ENCODE measurements at regions not wholly inside any gene's neighbourhood (a gene's known extent, or its start where the extent isn't known, plus 50 kb on each side); places are given as distances from the start of the nearest gene placed in this dataset.
"Not testable (repeated sequence)": the region's sequence is repeated elsewhere in the genome, so short reads cannot be mapped to it uniquely, and the experiment has no call there.

DNA sequence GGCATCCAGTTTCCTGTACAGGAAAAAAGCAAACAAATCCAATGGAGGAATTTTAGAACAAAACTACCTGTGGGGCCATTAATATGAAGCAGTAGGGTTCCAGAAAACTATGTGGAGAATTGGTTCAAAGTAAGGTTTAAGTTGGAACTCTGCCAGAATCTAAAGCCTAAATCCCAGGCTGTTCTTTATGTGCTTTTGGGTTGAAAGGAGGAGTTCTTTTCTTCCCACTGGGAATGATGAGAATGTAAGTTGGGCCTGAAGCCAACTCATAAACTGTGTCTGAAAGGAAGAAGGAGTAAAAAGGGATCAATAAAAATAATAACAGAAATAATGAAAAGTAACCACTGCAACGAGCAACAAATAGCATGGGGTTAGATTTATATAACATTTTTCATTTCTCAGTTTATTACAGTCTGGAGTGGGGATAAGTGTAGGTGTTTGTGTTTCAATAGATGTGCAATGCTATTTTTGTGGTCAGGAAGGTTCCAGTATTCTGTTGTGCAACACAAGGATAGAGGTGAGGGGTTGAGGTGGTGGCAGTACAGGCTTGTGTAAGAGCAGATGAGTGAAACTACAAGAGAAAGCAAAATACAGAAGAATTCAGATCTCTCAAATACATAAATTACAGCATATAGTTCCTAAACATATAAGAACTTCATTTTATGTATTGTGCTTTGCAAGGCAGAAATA lies 373.6 kb downstream of the EMP1 start:
- no peak for DNase-seq (ENCODE audit: extremely low read depth, low read depth)

- no peak for DNase-seq (ENCODE audit: extremely low read depth, low read depth)
Observed at GRCh38 chr12:13566292-13566691, 369.8 kb downstream of the EMP1 start.

DNA sequence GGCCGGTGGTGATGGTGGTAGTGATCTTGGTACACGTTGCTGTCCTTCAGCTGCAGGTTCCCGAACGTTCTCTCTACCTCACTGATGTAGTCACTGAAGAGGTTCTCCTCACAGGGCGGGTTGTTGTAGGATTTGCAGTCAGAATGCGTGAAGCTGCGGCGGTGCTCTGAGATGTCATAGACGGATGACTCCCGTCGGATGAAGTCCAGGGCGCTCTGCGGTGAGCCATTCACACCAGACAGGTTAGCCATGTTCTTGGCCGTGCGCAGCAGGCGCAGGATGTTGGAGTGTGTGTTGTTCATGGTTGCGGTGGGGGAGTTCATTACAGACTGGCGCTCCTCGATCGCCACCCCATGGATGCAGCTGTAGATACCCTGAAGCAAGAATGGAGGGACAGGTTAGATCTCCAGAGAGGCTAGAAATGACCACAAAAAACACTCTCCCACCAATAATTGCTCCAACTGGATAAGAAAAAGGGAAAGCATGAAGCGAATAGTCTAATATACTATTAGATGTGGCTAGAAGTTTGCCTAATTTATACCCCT lies 367.8 kb downstream of the EMP1 start:
- DNase-seq (ENCODE audit: extremely low read depth, low read depth) = no peak

DNA sequence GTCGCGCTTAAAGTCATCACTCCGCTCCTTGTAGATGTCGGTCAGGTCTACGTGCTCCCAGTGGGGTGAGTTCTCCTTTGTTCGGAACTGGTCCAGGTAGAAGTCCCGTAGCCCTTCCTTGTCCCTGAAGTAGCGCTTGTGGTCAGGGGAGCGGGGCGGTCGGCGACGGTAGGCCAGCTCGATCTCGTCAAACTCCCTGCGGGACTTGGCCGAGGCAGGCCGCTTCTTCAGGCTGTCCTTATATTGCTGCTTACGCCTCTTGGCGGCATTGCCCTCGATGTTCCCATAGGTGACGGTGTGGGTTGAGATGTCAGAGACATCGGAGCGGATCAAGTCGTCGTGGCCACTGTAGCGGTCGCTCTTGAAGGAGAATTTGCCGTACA lies 367.2 kb downstream of the EMP1 start:
- DNase-seq (ENCODE audit: extremely low read depth, low read depth) = no peak

- no peak for DNase-seq (ENCODE audit: extremely low read depth, low read depth)
Observed at GRCh38 chr12:13562915-13563742, 366.6 kb downstream of the EMP1 start.

DNA sequence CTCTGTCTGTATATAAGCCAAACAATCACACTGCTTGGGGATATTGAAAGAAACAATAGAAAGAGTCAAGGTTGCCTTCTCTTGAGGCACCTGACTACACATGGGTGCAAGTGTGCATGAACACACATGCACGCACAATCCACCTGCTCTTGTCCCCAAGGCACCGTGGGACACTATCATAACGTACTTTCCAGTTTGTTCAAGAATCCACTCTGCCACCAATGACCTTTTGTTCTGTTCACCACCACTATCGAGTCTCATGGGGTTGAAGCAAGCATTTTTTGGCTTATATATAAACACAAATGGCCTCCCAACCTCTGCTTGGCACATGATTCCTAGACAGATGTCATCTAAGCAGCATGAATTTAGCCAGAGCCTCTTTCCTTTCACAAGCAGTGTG lies 365.4 kb downstream of the EMP1 start:
- DNase-seq (ENCODE audit: extremely low read depth, low read depth) = no peak

GRCh38 chr12:13559318-13559978 lies 362.9 kb downstream of the EMP1 start:
- no peak for DNase-seq (ENCODE audit: extremely low read depth, low read depth)

DNA sequence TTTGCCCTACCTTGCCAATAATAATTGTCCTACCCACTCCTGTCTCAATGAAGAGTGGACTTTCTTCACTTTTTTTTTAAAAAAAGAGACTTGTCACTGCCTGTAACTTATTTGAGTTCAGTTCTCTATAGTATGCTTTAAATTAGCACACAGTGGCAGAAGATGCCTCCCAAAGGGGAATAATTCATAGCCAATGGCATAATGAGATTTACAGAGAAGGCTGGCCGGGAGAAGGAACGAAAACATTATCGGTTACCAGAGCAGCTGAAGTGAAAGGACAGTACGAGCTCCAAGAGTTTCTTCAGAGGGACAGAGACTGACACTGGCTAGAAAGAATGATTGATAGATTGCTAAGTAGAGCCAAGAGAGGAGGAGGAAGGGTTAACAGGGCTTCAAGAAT lies 356.3 kb downstream of the EMP1 start:
- no peak for DNase-seq (ENCODE audit: extremely low read depth, low read depth)

DNA sequence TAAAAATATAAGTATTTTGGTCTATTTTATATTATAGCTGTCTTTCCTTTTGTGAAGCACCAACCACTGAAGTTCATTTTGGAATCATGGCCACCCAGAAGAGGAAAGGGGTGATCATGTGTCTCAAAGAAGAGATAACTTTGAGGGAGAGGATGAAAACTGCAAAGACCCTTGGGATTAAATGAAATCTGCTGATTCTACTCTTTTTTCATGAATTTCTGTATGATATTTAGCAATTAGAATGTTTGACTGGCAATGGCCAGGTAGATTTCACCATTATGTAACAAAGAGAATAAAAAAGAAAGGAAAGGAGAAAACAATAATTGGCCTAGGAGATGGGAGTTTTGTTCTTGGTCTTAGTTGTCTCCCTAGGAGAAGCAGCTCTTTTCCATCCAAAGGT lies 350.8 kb downstream of the EMP1 start:
- DNase-seq (ENCODE audit: extremely low read depth, low read depth) = no peak

DNA sequence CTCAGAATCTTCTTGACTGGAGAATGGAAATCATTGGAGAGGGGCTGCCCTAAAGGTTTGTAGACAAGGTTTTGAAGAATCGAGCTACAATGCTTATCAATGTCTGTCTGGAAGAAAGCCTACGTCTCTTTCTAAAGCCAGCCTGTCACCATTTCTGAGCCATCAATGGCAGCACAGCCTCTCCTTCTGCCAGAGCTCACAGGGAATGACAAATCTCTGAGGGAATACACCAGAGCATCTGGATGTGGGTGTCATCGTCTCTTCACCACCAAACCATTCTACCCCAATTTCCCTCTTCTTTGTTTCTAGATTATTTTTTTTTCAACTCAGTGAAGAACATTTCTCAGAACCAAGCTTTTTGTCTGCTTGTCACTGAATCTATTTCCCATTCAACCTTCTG lies 349.7 kb downstream of the EMP1 start:
- DNase-seq (ENCODE audit: extremely low read depth, low read depth) = no peak

- no peak for DNase-seq (ENCODE audit: extremely low read depth, low read depth)
Observed at GRCh38 chr12:13539051-13539450, 342.5 kb downstream of the EMP1 start.

- DNase-seq (ENCODE audit: extremely low read depth, low read depth) = no peak
Observed at GRCh38 chr12:13538136-13538535, 341.6 kb downstream of the EMP1 start.

DNA sequence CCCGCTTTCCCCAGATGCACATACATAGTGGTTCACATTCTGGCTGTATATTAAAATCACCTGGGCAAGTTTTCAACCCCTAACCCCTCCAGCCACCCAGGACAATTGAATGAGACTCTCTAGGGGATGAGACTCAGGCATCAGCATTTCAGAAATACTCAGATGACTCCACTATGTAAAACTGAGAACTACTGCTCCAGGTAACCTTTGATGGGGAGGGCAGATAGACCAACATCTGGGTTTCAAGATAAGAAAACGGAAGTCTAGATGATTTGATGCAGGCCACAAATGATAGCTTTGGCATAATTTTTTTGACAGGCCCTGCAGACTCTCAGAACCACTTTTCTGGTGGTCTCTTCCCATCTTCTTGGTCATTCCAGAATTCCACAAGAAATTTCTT lies 341.1 kb downstream of the EMP1 start:
- DNase-seq (ENCODE audit: extremely low read depth, low read depth) = no peak

DNA sequence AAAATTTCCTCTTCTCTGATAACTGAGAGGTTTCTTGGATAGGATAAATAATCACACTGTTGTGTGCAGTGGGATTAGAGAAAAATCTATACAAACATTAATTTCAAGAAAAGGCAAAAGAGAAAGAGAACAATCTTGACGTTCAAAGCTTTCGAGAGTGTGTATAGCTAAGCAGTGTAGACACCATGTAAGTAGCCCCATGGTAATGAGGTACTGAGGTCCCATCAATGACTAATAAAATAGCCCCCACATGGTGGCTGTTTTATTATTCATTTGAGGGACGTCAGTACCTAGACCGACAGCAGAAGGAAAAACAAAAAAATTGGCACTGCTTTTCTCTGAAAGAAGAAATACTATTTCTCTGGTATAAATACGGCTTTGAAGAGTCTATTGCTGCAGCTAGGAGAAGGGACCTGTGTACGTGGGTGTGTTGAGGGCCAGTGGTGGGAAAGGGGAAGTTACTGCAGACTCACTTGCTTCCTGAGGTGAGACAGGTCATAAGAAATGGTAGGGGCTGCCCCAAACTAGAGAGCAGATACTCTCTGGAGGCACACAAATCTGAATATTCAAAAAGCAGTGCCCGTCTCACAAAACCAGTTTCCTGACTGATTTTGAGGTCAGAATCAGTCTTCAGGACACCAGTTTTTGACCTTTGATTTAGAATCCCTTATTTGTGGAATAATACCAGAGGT lies 339.8 kb downstream of the EMP1 start:
- DNase-seq (ENCODE audit: extremely low read depth, low read depth) = no peak

DNA sequence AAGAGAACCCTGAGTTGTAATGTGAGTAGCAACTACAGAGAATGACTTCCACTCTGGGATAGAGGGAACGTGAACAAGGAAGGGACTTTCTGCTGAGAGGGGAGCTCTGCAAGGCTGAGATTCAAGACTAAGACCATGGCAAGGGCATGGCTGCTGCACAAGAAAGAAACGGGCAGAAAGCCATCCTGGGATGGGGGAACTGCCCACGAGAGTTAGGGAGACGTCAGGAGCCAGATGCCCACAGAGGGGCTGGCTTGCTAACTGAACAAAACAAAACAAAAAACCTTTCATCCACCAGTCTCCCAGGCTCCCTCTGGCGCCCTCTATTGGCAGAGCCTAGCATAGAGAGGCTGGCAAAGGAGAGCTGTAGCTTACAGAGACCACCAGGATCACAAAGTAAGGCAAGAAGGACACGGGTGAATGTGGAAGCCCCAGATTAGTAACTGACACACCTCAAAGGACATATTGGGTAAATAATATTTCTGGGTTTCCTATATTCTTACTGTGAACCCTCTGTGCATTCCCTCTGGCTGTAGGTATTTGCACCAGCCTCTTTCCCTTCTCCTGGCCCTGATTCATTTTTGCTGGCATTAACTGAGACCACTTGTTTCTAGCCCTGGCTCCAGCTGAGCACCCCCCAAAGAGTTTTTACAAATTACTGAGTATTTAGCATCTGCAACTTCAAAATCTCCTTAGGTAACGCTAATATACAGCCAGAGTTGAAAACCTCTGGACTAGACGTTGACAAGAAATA lies 338.3 kb downstream of the EMP1 start:
- DNase-seq (ENCODE audit: extremely low read depth, low read depth) = peak; percentile 48

DNA sequence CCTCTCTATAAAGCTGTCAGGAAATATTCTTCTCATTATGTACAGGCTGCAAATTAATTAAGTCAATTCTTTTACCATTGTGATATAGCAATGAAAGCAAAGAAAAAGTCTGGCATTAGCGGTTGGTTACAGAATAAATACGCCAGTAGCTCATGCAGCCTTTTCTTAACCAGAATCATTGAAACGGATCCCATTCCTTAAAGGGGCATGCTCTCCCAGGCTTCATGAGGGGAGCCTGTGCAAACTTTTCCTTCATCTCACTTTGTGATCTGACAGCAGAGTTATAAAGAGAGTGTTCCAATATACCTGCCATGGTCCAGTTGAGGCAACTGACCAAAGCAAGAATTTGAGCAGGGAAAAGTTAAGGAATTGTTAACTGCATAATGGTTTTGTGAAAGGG lies 337.7 kb downstream of the EMP1 start:
- no peak for DNase-seq (ENCODE audit: extremely low read depth, low read depth)

- DNase-seq (ENCODE audit: extremely low read depth, low read depth) = no peak
Observed at GRCh38 chr12:13530966-13531365, 334.4 kb downstream of the EMP1 start.

- not testable (repeated sequence) for DNase-seq (ENCODE audit: extremely low read depth, low read depth)
Observed at GRCh38 chr12:13526185-13526921, 329.8 kb downstream of the EMP1 start.

GRCh38 chr12:13523536-13524307 lies 327.2 kb downstream of the EMP1 start:
- no peak for DNase-seq (ENCODE audit: extremely low read depth, low read depth)

Measured in NCI-H460 (cell line).